PC-3 (cell line): ENCODE measurements at regions not wholly inside any gene's neighbourhood (a gene's known extent, or its start where the extent isn't known, plus 50 kb on each side); places are given as distances from the start of the nearest gene placed in this dataset.

Experiments used
- EZH2 ChIP-seq: fragments of 300-600 bp; sonication (generic); IDR thresholded peaks from one replicate; pipeline ENCODE4 v1.6.1; 2017; ENCODE audit warnings: antibody characterized with exemption, mild to moderate bottlenecking, low read length; ENCODE audit not compliant: unreplicated experiment
- EZH2phosphoT487 ChIP-seq: fragments of 300-600 bp; sonication (generic); IDR thresholded peaks from 2 replicates; pipeline ENCODE4 v1.6.1; 2018; ENCODE audit warnings: mild to moderate bottlenecking, antibody characterized with exemption, low read length, borderline replicate concordance
- TF ChIP-seq, protein P1 (sequence below): fragments of 300-600 bp; sonication (generic); conservative IDR thresholded peaks from 2 replicates; pipeline ENCODE4 v1.5.1; 2017; ENCODE audit warnings: antibody characterized with exemption, low read depth, mild to moderate bottlenecking, low read length

GRCh38 chr6:113719064-113719463 lies 138.1 kb upstream of the MARCKS start:
- TF ChIP-seq, protein P1, sequence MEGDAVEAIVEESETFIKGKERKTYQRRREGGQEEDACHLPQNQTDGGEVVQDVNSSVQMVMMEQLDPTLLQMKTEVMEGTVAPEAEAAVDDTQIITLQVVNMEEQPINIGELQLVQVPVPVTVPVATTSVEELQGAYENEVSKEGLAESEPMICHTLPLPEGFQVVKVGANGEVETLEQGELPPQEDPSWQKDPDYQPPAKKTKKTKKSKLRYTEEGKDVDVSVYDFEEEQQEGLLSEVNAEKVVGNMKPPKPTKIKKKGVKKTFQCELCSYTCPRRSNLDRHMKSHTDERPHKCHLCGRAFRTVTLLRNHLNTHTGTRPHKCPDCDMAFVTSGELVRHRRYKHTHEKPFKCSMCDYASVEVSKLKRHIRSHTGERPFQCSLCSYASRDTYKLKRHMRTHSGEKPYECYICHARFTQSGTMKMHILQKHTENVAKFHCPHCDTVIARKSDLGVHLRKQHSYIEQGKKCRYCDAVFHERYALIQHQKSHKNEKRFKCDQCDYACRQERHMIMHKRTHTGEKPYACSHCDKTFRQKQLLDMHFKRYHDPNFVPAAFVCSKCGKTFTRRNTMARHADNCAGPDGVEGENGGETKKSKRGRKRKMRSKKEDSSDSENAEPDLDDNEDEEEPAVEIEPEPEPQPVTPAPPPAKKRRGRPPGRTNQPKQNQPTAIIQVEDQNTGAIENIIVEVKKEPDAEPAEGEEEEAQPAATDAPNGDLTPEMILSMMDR: no peak
- TF ChIP-seq EZH2 (no peak), EZH2phosphoT487 (no peak)
